ENCODE measurements at regions not wholly inside any gene's neighbourhood (a gene's known extent, or its start where the extent isn't known, plus 50 kb on each side); places are given as distances from the start of the nearest gene placed in this dataset.

GRCh38 chr7:69208276-69208675 lies 390.0 kb upstream of the AUTS2 start:
- Histone ChIP-seq H3K4me2 (ENCODE audit: low read length) (no peak overlapping the region), H3K4me1 (ENCODE audit: insufficient read depth, low read length) (no peaks in the 10 kb centered on the region), H3F3A (ENCODE audit: low read length, unreplicated experiment) (no peaks in the 10 kb centered on the region), H3K27ac (ENCODE audit: low read length) (no peak overlapping the region), H3K9me2 (replicated peaks; ENCODE audit: low read length) (no peaks in the 10 kb centered on the region), H2AFZ (ENCODE audit: low read length) (no peak overlapping the region), H3K27me3 (ENCODE audit: low read length) (no peaks in the 10 kb centered on the region), H3K9ac (ENCODE audit: low read length) (no peak overlapping the region), H3K79me2 (ENCODE audit: low read length) (no peaks in the 10 kb centered on the region), H4K20me1 (ENCODE audit: low read length) (no peaks in the 10 kb centered on the region), H3K4me3 (ENCODE audit: low read length) (no peak overlapping the region), H3K36me3 (ENCODE audit: low read depth, low read length) (no peaks in the 10 kb centered on the region), H3K9me3 (ENCODE audit: low read length) (no peaks in the 10 kb centered on the region)
- ATAC-seq (no peak), DNase-seq (no peak)
- POLR2A ChIA-PET (ENCODE audit: unreplicated experiment): no interaction called here
- intact Hi-C loops (cut with micrococcal nuclease): no loop called here
- CTCF ChIA-PET: no interaction called here
- BruUV-seq (replicated peaks): no TSS peak
- TF ChIP-seq EZH2phosphoT487 (IDR thresholded peaks at IDR 0.05; ENCODE audit: borderline replicate concordance, low read length): no peak
- no peak for TF ChIP-seq EZH2 (IDR thresholded peaks at IDR 0.05; ENCODE audit: low read length, unreplicated experiment)
- no peak for TF ChIP-seq CTCF (conservative IDR thresholded peaks at IDR 0.05; ENCODE audit: low read depth, low read length)

GRCh38 chr7:69208848-69209247 lies 389.4 kb upstream of the AUTS2 start:
- ChIA-PET CTCF (no interaction called here), POLR2A (ENCODE audit: unreplicated experiment) (no interaction called here)
- Histone ChIP-seq H2AFZ (ENCODE audit: low read length) (no peak overlapping the region), H3K9ac (ENCODE audit: low read length) (no peak overlapping the region), H3K27me3 (ENCODE audit: low read length) (no peaks in the 10 kb centered on the region), H3K9me3 (ENCODE audit: low read length) (no peaks in the 10 kb centered on the region), H3K4me2 (ENCODE audit: low read length) (no peak overlapping the region), H3K36me3 (ENCODE audit: low read depth, low read length) (no peaks in the 10 kb centered on the region), H3K9me2 (replicated peaks; ENCODE audit: low read length) (no peaks in the 10 kb centered on the region), H3K79me2 (ENCODE audit: low read length) (no peaks in the 10 kb centered on the region), H3K27ac (ENCODE audit: low read length) (no peak overlapping the region), H3F3A (ENCODE audit: low read length, unreplicated experiment) (no peaks in the 10 kb centered on the region), H4K20me1 (ENCODE audit: low read length) (no peaks in the 10 kb centered on the region), H3K4me3 (ENCODE audit: low read length) (no peak overlapping the region), H3K4me1 (ENCODE audit: insufficient read depth, low read length) (no peaks in the 10 kb centered on the region)
- intact Hi-C loops (cut with micrococcal nuclease): no loop called here
- DNase-seq (no peak), ATAC-seq (no peak)
- BruUV-seq (replicated peaks): no TSS peak
- no peak for TF ChIP-seq EZH2phosphoT487 (IDR thresholded peaks at IDR 0.05; ENCODE audit: borderline replicate concordance, low read length)
- no peak for TF ChIP-seq EZH2 (IDR thresholded peaks at IDR 0.05; ENCODE audit: low read length, unreplicated experiment)
- TF ChIP-seq CTCF (conservative IDR thresholded peaks at IDR 0.05; ENCODE audit: low read depth, low read length): no peak

- Histone ChIP-seq H3K4me3 (ENCODE audit: low read length) (no peak overlapping the region), H3F3A (ENCODE audit: low read length, unreplicated experiment) (no peaks in the 10 kb centered on the region), H3K27me3 (ENCODE audit: low read length) (no peaks in the 10 kb centered on the region), H3K4me1 (ENCODE audit: insufficient read depth, low read length) (no peaks in the 10 kb centered on the region), H3K36me3 (ENCODE audit: low read depth, low read length) (no peaks in the 10 kb centered on the region), H3K27ac (ENCODE audit: low read length) (no peak overlapping the region), H3K9me3 (ENCODE audit: low read length) (no peaks in the 10 kb centered on the region), H4K20me1 (ENCODE audit: low read length) (no peaks in the 10 kb centered on the region), H3K4me2 (ENCODE audit: low read length) (no peak overlapping the region), H3K9ac (ENCODE audit: low read length) (no peak overlapping the region), H2AFZ (ENCODE audit: low read length) (no peak overlapping the region), H3K79me2 (ENCODE audit: low read length) (no peaks in the 10 kb centered on the region), H3K9me2 (replicated peaks; ENCODE audit: low read length) (no peaks in the 10 kb centered on the region)
- intact Hi-C loops (cut with micrococcal nuclease): no loop called here
- ChIA-PET CTCF (no interaction called here), POLR2A (ENCODE audit: unreplicated experiment) (no interaction called here)
- DNase-seq (no peak), ATAC-seq (no peak)
- BruUV-seq (replicated peaks): no TSS peak
- TF ChIP-seq EZH2phosphoT487 (IDR thresholded peaks at IDR 0.05; ENCODE audit: borderline replicate concordance, low read length): no peak
- no peak for TF ChIP-seq EZH2 (IDR thresholded peaks at IDR 0.05; ENCODE audit: low read length, unreplicated experiment)
- TF ChIP-seq CTCF (conservative IDR thresholded peaks at IDR 0.05; ENCODE audit: low read depth, low read length): no peak
These were observed 386.9 kb upstream of the AUTS2 start for GRCh38 chr7:69211336-69211735.
